Left kidney (tissue), 1 donor: ENCODE measurements at regions not wholly inside any gene's neighbourhood (a gene's known extent, or its start where the extent isn't known, plus 50 kb on each side); places are given as distances from the start of the nearest gene placed in this dataset.

ENCODE experiments used
- DNase-seq: peaks from one replicate; pipeline ENCODE4 v3.0.0-alpha.2; 2013

DNA sequence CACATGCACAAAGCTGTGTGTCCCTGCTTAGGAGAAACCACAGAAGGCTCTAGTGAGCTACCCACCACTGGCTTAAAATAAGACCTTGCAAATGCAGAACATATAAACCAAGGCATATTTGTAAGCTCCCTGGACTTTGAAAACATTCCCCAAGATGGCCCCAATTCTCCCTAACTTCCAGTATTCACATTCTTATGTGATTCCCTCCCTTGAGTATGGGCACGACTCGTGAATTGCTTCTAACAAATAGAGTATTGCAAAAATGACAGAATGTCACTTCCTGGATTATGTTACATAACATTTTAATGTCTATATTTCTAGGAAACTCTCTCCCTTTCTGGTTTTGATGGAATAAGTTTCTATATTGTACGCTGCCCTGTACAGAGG is 131.8 kb upstream of the MCTP2 start:
- no peak for DNase-seq

DNA sequence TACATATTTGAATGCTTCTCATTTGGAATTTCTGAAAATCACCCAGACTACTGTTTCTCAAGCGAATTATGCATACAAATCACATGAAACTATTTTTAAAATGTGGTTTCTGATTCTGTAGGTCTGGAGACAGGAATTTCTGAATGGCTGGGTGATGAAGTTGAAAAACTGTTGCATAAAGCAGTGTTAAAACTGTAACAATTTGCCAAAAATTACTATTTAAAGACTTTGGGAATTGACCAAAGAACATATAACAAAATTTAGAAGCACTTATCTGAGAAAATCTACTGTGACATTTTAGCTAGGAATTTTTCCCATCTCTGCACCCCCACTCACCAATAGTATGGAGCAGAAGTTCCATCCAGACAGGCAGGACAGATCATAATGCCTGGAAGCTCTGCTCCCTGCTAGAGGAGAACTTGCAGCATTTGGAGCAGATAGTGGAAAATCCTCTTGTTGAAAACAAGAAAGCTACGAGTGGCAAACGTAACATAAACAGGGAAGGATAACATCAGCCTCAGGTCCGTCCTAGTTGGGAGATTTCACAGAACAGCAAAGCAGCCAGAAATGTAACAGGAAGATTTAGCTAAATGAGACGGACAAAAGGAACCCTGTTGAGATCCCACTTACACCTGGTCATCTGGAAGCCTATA is 132.3 kb upstream of the MCTP2 start:
- no peak for DNase-seq

DNA sequence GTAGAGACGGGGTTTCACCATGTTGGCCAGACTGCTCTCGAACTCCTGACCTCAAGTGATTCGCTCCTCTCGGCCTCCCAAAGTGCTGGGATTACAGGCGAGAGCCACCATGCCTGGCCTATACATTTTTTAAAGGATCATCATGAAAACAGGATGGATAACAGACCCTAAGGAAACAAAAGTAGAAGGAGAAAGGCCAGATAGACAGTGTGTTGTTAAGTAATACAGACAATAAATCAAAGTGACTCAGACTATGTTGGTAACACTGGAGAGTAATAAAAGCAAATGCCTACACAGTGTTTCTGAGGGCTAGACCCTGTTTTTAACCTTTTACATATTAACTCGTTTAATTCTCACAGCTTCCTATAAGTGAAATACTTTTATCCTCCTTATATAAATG is 133.8 kb upstream of the MCTP2 start:
- DNase-seq: no peak

DNA sequence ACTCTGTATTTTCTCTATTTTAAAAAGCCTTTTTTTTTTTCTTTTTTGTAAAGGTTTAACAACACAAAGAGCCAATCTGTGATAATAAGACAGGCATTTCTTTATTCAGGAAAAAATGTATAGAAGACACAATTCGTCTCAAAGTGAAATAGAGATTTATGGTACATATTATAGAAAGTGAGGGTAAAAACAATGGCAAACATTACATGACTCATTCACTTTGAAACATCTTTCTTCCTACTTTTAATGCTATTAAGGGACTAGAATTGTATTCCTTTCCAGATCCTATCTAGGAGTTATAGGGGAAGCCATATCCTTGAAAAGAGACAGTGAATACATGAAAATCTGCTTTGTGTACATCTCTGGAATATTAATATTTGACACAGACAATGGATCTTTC is 137.1 kb upstream of the MCTP2 start:
- DNase-seq: no peak

DNA sequence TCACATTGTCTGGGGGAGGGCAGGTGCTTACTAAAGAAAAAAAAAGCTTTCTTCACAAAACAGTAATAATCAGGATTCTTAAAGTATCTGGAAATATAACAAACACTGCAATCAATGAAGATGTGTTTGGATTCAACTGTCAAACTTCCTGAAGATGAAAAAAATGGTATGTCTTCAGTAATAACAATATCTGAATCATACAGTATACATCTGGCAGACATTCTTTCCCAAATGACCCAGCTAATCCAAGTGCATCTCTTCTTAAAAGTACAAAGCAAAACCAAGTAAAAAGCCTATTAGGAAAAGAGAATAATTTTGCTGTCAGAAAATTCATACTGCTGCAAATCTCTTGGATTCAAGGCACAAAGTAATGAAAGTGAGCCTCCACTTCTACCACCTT is 145.0 kb upstream of the MCTP2 start:
- DNase-seq: no peak

DNA sequence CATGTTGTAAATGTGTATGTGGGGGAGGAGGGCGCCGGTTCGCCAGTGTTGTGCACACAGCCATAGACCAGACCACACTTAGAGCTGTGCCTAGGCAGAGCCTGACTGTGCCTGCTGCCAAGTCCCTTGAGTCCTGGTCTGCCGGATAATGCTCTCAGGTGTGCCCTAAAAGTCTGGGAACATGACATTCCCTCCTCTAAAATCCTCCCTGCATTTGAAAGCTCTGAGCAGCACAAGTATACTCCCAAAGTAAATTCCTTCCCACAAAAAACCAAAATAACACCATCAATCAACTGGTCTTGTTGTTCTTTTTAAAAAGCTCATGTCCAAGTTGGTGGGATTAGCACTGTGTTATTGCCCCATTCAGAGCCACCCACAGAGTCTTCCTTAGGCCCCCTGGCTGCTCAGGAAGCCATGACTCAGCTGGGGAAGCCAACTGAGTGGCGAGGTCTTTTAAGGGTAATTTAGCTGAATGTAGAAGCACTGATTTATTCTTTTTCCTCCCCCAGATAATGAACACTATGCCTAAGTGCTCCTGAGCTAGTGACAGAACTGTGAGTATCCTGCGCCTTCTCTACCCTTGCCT is 147.8 kb upstream of the MCTP2 start:
- DNase-seq: peak; percentile 22

DNA sequence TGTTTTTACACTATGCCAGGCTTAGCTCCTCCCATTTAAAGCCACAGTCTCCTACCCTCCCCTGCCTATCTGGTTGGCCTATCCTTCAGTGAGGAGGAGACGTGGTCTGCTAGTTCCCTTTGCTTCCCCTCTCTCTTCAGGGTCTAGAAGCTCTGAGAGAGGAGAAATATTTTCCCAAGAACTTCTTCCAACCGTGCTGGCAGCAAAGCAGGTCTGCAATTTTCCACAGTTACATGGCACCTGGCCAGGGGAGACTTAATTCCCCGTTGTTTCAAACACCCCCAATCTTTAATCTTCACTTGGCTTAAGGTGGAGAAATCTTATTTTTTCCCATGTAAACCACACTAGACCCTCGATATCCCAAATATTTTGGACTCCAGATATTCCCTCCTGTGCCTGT is 149.5 kb upstream of the MCTP2 start:
- DNase-seq: no peak

DNA sequence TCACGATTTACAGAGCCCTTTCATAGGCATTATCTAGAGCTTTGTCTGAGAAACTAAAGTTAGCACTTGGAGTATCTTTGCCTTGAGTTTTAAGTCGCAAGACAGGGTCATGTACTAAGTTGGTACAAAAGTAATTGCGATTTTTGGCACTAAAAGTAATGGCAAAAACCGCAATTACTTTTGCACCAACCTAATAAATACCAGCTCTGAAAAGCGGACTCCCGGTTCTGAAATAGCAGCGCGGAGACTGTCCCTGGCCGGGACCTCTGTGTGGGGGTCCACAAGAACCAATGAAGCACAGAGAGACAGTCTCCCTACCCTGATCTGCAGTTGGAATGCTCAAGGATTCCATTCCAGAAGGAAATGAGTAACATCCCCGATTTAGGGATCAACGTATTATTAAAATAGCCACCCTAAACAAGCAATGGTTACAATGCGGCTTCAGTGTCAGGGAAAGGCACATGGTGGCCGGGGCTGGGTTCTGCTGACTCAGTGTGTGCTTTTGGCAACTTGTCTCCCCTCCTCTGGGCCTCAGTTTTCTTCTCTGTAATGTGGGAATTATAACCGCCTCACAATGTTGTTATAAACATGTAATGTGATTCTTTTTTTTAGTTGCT is 150.3 kb upstream of the MCTP2 start:
- DNase-seq: no peak

DNA sequence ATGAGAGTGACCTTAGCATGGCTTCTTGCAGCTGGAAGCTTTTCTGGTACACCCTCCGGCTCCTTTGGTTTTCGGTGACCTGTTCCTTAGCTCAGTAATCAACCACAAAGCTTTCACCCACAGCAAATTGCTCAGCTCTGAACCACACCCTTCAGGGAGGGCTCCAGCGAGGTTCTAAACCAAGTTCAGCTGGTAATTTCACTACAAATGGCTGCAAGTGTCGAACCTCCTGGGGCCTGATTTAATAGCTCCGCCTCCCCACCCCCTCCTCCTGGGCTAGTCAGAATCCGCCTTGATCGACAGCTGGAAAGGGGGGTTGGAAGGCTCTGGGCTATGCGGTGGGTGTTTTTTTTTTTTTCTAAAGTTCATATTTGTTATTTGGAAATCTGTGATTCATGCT is 150.9 kb upstream of the MCTP2 start:
- no peak for DNase-seq

DNA sequence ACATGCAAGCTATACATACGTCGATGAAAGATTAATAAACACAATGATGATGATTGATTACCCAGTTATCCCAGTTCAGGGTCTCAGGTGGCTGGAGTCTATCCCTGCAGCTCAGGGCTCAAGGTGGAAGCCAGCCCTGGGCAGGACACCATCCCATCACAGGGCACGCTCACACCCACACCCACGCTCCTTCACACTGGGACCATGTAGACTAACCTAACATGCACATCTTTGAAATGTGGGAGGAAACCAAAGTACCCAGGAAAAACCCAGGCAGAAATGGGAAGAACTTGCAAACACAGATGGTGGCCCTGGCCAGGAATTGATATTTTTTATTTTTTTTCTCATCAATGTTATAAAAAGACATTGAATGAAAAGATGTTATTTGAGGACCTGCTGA is 151.4 kb upstream of the MCTP2 start:
- DNase-seq: no peak

DNA sequence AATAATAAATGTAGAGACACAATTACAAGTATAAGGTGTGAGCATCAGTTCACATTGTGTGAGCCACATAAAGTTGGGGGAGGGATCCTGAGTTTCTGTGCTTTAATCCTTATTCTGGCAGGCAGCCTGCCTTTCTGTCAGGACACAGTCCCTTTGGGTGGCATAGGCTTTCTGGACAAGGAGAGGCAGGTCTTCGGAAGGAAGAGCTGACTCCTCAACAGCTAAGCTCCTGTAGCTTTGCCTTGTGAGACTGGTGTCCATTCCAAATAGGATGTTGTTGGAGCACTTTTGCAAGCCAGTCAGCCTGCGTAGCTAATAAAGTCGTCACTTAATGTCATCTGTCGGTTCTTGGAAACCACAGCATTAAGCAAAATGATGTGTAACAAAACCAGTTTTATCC is 151.9 kb upstream of the MCTP2 start:
- DNase-seq: no peak

DNA sequence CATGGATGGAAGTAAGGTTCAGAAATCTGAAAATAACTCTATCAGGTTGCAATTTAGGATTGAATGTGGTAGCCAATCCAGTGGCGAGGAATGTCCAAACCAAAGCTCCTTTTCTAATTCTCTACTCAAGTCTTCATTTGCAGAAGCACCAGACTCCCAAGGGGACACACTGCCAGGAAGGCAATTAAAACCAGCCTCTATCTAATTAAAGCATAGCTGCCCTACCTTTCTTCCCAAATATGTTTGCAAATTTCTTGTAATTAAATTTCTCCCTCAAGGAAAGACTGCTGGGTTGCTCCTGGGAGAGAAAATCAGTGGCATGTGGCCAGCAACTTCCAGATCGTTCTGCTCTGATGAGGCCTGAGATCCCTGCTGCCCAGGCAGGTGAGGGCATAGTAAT is 153.4 kb upstream of the MCTP2 start:
- no peak for DNase-seq

DNA sequence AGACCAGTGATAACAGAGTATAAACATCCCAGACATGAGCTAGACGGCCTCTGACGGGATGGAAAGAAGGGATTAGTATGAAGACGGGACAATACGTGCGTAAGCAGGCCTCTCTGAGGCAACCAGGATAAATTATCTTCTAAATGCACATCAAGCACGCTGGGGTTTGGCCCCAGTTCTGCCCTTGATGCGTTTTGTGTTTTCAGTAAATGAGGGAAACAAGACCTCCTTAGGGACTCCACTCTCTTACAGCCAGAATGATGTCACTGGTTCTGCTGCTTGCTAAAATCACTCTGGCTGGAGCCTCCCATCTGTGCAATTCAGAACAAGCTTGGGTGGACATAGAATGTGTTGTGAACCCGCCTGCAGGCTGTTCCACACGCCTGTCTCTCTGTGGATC is 156.0 kb upstream of the MCTP2 start:
- no peak for DNase-seq

DNA sequence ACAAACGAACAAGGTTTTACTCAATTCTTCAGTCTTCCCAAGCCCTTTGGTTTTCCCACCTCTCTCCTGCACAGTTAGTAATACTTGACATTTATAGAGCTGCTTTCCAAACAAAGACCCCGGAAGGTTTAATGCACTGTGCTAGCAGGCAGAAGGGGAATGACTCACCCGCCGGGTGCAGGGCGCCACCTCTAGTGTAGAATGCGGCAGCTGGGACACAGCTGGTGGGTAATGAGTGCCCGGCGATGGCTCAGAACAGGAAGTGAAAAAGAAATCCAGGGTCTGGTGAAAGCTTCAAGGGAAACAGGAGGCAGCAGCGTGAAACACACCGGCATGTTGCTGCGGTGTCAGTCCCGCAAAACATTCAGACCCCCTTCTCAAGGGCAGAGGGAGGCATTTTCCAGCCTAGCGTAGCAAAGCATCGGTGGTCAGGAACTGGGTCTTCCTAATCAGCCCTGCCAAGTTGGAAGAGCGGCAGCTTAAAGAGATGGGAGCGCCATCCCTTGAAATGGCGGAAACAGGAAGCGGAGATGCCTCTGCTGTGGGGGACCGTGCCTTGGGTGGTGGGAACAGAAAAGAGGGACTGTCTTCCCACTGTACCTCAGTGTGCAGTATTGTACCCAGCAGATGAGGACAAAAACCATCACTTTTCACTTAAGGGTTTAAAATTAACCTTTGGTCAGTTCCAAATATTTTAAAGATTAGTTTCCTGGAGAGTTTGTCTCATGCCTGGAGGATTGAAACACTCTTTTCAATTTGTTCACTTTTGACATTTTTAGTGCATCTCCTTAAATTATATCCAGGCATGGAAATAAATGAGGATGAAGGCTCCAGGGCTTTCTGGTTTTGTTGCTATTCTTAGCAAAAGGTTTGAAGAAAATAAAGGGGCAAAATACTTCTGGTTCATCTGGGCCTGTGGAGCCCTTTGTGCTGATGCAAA is 160.7 kb upstream of the MCTP2 start:
- DNase-seq: peak; percentile 5

DNA sequence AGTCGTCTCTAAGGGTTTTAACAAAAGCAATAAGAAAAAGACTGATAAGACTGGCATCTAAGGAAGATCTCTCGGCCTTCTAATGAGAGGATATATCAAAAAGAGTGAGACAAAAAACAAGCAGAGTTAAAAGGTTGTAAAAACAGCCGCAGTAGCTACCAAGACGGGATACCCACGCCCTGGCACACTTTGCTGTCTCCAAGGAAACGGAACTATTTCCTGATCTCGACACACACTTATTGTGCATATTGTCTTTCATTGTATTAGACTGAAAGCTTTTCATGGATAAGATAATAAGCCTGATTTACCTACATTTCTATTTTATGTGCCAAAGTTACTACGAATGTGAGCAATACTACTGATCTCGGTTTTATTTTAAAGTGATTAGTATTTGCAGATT is 161.5 kb upstream of the MCTP2 start:
- DNase-seq: no peak

DNA sequence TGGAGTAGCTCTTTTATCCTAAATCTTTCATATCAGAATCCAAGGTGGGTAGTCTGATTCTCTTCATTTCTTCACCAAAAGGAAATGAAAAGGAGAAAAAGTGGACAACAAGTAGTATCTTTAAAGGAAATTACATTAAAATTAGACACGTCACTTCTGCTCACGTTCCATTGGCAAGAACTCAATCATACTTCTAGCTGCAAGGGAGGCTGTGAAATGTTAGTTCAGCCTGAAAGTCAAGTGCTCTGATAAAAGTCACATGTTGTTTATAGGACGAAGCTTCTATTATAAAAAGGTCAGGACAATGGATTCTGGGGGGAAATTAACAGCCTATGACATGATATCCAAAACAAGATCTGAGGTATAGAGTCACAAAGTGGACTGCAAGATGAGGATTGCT is 164.6 kb upstream of the MCTP2 start:
- DNase-seq: no peak

DNA sequence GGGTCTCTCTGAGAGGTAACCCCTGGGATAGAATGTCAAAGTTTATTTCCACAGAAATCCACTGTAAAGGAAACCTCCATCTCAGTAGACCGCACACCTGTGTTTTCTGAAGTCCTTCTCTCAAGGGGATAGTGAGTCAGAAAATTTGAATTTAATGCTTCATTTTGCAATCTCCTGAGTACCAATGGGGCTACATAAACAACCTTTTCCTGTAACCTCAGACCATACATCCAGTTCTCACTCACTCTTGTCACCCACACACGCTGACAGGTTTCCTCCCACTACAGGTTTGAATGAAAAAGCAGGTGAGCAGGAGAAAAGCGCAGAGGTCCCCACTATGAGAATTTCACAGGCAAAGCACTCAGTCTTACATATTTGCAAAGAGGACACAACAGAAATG is 165.3 kb upstream of the MCTP2 start:
- no peak for DNase-seq

DNA sequence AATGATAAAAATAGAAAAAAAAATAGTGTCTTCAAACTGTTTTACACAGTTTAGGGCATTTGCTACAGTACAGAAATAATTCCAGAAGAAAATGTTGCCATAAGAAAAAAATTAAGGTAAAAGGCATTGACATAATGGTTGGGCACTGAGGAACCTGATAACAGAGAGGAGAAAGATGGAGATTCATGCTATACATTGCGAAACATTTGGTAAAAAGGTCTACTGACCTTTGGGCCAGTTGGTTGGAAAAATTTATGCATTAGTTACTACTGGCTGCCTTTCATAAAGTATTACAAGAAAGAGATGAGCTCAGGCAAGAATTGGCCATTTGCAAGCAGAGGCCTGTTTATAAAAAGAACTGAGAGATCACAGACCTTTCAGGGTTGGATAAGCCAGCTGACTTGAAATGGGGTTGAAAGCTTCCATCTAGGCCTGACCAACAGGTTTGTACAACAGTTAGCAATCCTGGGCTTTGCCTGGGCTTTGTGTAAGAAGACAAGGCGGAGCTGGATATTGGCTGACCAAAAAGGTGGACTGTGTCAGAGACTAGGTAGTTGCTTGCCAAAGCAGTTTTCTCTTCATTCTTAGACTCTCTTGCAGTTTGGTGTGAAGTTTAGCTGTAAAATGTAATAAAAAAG is 166.6 kb upstream of the MCTP2 start:
- DNase-seq: no peak

DNA sequence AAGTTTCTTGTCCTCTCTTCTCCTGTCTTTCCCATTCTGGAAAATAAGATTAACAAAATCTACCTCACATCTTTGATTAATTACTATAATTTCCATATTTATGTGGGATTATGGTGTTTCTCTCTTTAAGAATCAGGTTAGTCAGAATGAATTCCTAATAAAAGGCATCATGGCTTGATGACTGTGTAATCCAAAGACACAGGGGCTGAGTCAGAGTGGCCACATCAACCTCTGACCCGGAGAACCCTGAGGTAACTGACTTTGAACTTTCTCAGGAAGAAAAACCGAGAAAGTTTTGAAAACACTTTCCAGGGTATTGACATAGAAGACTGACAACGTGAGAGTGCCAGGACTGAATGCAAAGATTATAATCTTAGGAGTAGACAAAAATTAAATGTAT is 170.3 kb upstream of the MCTP2 start:
- DNase-seq: no peak

DNA sequence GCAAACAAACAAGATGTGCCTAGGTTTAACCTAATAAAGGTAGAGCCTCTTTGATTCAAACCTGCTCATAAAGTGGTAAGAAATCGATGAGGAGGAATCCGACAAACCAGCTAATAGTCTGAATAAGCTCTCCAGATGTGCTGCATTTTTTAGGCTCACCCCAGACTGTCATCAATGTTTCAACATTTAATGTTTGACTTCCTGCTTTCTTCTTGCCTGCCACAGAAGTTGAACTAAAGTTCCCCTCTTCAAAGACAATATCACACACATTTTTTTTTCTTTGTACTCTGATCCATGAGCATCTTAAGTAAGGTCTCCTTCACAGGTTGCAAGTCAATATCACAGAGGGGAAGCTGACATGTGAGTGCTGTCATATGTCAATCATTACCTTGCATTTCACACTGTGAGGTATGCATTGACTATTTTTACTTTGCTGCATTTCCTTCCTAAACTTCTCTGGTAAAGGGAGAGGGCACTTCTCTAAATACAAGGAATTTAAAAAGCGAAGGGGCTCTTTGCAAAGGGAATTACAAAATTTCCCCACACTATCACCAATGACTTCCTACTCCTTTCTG is 172.3 kb upstream of the MCTP2 start:
- DNase-seq: no peak

DNA sequence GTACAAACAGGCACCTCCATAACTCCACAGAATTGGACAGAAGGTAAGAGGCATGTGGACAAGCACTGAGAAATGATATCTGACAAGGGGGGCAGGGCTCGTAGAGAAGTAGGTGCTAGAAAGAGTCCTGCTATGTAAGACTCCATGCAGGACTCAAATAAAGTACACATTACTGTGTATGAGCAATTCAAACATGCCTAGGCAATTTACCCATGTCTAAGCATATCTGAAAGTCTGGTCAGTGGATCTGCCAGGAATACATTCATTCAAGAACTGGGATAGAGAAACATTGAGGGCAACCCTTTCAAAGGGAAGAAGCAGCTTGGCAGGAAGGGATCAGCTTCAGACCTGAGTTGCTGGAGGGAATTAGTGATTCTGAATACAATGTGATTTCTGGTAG is 174.1 kb upstream of the MCTP2 start:
- no peak for DNase-seq

DNA sequence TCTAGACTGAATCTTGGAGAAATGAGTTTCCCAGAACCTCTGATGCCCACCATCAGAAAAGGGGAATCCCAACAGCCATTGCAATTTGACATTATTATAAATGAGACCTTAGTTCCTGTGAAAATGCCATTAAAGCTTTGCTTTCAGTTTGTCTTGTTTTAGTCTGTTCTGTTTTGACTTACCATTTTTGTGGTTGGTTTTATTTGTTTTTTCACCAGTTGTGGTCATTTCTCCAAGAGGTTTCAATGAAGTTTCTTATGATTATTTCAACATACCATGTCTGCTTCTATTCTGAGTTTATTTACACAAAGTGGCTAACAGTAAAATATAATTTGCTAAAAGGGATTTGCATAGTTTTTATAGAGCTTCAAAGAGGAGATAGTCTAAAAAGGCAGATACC is 175.0 kb upstream of the MCTP2 start:
- no peak for DNase-seq
